ENCODE measurements at regions not wholly inside any gene's neighbourhood (a gene's known extent, or its start where the extent isn't known, plus 50 kb on each side); places are given as distances from the start of the nearest gene placed in this dataset.

DNA sequence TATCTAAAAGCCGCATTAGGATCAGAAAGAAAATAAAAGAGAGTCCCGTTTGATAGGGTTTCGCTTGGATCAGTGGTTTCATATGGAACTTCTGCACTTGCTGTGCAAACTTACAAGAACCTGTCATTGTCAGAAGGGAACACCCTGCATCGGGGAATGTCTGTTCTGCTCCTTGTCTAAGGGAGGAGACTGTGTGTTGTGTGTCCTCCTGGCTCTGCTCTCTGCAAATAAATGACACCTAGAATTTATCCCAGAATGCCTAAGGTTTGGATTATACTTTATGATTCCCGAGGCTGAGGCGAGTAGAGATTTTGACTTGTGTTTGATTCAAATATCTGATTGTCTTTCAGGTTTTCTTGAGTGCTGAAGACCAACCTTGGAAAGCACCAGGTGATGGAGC is 785.1 kb downstream of the GALR1 start:
- DNase-seq (ENCODE audit: low read depth in 2 of 2, low spot score in 1 of 2), result no peak

DNA sequence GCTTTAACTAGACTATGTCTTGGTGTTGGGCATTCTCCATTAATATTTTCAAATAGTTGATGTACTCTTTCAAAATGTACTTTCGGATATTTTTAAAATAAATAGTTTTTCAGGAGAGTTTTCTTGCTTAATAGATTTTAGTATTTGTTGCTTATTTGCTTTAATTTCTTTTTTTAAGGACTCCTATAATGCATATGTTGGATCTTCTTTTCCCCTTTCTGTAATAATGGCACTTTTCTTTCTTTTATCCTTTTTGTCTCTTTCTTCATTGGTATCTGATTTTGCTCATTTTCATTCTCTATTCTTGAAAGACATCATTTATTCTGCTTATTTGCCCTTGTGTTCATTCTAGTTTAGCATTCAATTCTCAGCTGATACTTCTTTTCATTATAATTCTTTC is 791.6 kb downstream of the GALR1 start:
- no peak for DNase-seq (ENCODE audit: low read depth in 2 of 2, low spot score in 1 of 2)

DNA sequence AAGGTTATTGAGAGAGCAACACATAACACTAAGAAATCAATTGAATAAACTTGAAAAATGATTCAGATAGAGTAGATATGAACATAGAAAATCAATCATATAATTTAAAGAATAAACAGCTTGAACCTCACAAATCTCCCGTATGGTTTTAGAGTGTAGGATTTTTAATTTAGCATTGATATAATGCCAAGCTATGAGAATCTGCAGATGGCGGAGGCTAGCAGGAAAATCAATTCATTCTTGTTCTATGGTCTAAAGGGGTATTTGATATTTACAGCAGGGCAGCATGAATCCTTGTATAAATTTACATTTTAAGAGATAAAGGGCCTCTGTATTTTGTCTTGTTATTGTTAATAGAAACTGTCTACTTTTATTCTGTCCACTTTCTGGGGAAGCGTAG is 797.0 kb downstream of the GALR1 start:
- no peak for DNase-seq (ENCODE audit: low read depth in 2 of 2, low spot score in 1 of 2)

DNA sequence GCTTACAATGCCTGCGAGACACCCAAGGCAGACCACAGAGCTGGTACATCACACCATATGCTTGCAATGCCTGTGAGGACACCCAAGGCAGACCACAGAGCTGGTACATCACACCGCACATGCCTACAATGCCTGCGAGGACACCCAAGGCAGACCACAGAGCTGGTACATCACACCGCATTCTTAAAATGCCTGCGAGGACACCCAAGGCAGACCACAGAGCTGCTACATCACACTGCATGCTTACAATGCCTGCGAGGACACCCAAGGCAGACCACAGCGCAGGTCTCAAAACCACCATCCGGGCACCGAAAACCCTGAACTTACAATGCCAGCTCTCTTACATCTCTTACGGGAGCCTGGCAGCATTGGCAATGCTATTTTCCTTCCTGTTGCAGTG is 799.6 kb downstream of the GALR1 start:
- DNase-seq (ENCODE audit: low read depth in 2 of 2, low spot score in 1 of 2), result no peak

DNA sequence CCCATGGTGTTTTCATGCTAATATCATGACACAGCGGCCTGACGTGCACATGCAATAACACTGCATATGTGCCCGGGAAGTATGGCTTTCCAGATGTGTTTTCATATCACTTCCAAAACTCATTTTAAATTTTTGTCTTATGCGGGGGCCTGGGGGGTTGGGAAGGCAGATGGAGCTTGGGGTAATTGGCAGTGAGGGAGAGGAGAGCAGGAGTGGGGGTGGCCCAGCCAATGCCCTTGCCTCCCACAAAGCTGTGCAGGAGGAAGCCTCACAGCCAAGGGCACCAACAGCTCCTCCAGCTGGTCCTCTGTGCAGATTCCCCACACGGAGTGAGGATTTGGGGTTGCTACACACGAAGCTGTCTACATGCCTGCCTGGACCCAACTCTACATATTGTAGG is 805.2 kb downstream of the GALR1 start:
- no peak for DNase-seq (ENCODE audit: low read depth in 2 of 2, low spot score in 1 of 2)

DNA sequence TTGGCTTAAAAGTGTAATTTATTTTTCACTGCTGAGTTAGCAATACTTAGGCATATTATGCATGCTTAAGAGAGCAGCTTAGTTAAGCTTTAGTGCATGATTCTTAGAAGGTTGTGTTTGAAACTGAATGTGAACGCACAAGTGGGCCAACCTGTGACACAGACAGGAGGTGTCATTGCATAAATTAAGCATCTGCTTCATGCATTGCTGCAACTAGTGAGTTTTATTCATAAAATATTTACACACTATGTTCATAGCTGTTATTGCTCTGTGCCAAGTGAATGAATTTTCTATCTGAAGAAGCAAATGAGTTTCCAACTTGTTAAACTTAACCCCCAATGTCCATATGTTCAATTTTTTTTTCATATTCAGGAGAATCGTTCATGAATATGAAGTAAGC is 806.4 kb downstream of the GALR1 start:
- DNase-seq (ENCODE audit: low read depth in 2 of 2, low spot score in 1 of 2), result no peak

DNA sequence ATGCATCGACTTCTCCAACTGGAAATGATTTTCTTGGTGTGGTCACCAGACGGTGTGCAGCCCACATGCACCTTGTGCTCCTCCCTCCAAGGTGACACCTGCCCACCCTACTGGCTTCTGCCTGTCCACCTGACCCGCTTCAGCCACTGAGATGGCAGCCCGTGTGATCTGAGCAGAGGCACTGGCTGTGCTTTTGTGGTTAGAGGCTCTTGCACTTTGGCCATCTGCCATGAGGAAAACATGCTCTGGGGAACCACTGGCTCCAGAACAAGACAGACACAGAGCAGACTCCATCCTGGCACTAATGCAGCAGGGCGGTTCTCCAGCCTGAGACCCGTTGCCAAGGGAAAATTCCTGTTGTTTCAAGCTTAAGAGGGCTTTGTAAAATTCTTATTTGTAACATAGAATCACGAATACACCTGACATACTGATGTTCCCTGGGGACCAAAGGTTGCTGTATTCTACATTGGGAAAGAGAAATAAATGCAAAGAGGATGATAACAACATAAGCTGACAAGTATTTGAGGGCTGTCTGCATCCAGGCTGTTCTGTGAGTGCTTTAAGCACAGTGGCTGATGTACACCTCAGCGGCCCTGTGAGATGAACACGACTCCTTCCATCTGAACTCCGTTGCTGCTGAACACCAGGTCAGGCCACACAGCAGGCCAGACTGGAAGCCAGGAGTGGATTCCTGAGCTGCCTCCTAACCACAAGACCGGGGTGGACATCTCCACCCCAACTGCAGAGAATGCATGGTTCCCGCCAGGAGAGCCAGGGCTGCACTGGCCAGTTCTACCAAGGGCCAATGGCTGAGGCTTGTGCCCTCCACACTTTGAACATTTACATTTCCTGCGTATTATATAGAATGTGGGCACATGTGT is 820.4 kb downstream of the GALR1 start:
- DNase-seq (ENCODE audit: low read depth in 2 of 2, low spot score in 1 of 2), result no peak

DNA sequence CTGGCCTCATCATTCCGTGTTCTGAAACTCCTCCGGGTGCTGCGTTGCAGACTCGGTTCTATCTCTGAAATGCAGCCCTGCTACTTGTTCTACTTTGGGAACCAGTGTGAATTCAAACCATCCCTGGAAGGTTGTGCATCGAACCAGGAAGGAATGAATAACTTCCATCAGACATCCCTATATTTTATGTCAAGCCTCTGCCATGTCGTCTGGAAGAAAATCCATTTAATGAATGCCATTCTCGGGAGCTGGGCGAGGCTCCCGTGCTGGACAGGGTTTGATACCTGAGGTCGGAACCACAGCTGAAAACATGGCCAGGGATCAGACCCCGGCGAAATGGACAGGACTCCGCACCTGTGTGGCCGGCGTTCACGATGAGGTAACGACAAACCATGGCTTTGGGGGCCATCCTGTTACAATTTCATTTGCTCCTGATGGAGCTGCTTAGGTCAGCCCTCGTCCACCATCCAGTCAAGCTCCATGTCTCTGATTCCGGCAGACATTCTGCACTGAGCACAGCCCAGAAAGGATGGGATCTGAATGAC is 821.6 kb downstream of the GALR1 start:
- no peak for DNase-seq (ENCODE audit: low read depth in 2 of 2, low spot score in 1 of 2)

DNA sequence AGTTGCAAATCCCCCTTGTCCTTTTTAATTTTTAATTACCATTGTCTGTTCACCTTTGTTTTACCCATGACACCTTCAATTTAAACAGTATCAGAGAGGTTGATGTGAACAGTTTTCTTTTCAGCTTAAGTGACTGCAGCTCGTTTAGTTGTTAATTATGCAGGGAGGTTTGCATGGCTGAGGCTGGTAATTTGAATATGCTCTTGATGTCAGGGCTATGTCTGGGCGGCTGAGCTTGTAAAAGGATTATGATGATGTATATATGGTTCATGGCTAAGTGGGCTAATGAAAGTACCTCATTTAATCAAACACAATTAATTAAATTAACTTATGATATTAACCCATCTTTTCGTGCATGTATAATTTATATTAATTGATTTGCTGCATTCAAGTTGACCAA is 822.1 kb downstream of the GALR1 start:
- DNase-seq (ENCODE audit: low read depth in 2 of 2, low spot score in 1 of 2), result no peak

DNA sequence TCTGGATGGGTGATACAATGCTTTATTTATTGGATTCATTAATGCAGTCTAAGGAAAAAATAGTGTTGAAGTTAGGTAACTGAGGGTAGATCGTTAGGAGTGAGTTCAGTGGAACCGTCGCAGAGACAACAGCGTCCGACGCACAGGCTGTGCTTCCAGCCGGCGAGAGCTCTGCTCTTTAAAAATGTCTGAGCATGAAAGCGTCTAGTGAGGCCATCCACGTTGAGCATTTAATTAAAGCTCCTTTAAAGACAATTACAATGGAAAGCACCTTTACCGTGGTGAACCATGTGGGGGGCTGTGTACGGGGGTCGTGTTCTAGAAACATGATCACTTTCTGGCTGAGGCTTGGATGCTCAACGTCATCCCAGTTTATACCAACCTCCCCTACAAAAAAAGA is 822.7 kb downstream of the GALR1 start:
- DNase-seq (ENCODE audit: low read depth in 2 of 2, low spot score in 1 of 2), result no peak

DNA sequence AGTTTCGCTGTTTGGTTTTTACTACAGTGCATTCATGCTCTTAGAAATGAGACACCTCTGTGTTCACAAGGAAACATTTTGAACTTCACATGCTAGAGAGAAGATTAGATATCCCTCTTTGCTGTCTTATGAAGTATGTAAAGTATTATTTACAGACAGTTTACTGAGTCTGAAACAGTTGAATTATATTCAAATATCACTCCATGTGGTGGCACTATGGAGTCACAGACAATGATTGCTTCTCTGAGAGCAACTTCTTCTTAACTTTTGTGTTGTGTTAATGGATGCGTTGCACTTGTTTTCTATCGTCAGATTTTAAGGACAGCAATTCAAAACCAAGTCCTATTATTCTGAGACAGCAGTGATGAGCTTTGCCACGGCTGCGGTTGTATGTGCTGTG is 823.6 kb downstream of the GALR1 start:
- no peak for DNase-seq (ENCODE audit: low read depth in 2 of 2, low spot score in 1 of 2)

DNA sequence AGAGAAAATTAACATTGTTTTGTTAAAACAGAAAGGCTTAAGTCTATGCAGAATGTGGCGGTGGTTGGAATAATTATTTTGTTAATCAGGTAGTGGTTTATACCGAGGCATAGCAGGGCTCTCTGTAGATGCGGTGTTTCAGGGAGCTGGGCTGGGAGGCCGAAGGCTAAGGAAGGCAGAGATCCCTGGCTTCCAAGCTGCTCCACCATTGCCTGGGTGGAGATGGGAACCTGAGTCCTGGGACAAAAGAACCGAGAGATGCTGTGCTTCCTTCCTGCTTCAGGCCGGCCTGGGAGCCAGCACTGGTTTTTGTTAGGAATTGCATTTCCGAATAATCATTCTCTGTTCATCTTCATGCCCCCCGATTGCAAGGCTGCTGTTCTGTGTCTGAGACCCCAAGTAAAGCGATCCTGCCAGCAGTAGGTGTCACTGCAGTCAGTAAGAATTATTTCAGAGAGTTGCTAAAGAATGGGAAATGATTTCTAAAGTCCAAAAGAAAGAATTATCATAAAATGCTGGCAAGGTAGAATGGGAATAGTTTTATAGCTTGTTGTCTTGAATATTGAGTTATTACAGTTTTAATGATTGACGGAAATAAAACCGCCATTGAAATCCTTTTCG is 824.9 kb downstream of the GALR1 start:
- no peak for DNase-seq (ENCODE audit: low read depth in 2 of 2, low spot score in 1 of 2)

DNA sequence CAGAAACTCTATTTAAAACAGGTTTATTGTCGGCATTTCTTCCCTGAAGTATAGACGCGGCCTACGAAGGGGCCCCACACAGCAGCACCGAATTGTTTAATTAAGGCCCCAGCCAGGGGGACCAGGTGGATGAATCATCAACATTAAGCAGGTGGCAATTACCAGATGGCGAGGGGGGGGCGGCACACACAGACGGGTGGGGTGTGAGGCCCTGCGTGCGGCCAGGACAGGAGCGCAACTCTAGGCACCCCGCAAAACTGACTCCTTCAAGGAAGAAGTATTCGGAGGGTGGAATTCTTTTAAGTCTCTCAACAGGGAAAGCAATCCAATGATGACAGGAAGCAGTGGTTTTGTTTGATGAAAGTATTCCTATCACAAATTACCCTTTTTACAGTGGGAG is 830.4 kb downstream of the GALR1 start:
- no peak for DNase-seq (ENCODE audit: low read depth in 2 of 2, low spot score in 1 of 2)

DNA sequence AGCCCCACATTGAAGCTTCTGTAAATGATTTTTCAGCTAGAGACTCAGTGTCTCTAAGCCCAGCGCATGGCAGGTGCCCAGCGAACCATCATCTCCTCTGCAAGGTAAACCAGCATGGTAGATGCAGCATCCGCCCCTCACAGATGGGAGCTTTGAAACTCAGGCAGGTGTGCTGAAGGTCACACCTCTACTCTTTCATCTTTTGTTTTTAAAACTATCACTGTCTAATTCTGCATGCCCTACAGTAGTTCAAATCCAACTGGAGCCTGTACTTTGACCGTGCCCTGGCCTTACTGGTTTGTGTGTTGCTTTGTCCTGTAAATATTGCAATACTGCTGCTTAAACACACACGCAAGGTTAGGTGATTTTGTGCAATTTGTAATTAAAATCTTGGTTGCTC is 831.1 kb downstream of the GALR1 start:
- DNase-seq (ENCODE audit: low read depth in 2 of 2, low spot score in 1 of 2), result no peak

DNA sequence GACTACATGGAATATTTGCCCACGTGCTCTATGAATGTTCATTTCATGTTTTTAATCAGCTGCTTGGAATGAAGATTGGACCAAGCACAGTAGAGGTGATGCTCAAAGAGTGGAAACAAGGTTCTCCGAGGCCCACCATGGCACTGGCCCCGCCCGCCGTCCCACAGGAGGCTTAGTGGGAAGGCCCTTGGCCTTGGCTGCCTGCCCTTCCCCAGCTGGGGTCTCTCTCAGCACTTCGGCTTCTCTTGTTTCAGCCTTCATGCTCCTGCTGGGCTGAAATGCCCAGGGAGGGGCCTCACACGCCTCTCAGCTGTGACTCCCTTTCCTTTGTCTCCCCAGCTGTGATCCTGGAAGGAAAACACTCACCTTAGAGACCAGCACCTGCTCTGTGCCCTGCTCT is 833.2 kb downstream of the GALR1 start:
- DNase-seq (ENCODE audit: low read depth in 2 of 2, low spot score in 1 of 2), result no peak

DNA sequence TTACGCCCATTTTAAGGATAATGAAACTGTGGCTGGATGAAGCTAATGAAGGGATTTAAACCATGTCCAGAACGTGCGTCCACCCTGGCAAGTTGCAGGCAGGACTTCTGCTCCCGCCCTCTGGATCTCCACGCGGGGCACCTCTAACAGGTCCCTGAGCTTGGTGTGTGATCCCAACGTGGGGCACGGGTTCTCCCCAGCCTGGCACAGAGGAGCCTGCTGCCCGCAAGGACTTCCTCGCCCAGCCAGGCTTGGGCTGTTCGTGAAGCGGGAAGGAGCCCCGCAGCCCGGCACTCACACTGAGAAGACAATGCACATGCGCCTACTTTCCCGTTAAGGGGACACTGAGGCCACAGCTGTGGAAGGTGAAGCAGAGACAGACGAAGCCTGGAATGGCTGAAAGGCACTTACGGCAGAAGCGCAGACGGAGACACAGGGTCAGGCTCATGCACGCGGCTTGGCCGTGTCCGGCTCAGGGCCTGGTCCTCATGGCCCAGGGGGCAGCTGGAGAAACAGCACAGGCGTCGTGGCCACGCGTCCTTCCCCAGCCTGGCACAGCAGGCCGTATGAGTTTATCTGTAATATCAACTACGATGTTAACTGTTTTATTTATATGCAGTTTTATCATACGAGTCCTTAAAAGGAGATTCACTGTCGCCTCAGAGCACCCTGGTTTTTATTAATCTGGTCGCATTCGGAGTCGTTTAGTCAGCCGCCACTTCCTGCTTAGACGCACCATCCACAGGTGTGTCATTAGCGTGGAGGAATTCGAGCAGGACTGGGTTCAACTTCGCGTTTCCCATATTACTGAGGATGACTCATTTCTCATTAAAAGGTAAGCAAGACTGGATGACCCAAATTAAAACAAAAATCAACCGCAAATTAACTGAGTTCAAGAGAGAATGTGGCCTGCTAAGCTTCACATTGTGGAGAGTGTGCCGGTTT is 835.9 kb downstream of the GALR1 start:
- no peak for DNase-seq (ENCODE audit: low read depth in 2 of 2, low spot score in 1 of 2)

DNA sequence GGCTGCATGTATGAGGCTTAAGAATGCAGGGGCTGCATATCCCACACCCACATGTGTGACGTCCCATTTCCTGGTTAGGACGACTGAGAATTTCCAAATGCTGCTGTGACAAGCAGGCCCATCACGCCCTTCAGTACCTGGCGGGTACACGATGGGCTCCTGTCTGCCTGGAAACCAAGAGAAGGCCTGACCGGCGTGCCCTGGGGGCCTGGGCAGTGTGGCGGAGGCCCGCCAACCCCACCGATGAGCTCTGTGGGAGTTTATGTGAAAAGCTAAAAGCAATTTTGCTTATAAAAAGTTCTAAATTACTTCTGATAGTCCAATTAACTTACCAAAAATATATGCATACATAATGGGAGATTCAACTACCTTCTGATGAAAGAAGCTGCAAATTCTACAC is 837.3 kb downstream of the GALR1 start:
- no peak for DNase-seq (ENCODE audit: low read depth in 2 of 2, low spot score in 1 of 2)

DNA sequence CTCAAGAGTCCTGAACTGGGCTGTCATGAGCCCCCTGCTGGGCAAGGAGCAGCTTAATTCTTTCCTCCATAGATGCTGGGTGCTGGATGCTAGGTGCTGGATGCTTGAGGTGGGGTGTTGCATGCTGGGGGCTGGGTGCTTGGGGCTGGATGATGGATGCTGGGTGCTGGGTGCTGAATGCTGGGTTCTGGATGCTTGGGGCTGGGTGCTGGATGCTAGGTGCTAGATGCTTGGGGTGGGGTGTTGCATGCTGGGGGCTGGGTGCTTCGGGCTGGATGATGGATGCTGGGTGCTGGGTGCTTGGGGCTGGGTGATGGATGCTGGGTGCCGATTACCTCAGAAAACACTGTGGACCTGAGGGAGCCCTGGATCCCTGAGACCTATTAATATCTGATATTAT is 837.7 kb downstream of the GALR1 start:
- no peak for DNase-seq (ENCODE audit: low read depth in 2 of 2, low spot score in 1 of 2)

DNA sequence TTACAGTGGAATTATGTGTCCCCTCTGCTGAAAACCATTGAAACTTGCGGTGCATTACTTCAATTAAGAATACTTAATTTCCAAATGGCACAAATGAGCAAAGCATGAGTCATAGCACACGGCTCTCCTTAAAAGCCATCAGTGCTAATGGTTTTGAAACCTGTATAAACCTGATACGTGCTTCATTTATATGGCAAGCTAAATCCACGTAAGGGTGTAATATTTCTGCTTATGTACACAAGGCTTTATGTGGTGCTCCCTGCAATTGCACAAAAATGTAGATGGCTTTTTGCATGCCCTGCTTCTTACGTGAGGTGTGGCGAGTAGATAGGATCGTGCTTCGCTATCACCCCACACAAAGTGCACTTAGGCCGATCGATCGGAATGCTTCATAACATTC is 840.9 kb downstream of the GALR1 start:
- no peak for DNase-seq (ENCODE audit: low read depth in 2 of 2, low spot score in 1 of 2)

DNA sequence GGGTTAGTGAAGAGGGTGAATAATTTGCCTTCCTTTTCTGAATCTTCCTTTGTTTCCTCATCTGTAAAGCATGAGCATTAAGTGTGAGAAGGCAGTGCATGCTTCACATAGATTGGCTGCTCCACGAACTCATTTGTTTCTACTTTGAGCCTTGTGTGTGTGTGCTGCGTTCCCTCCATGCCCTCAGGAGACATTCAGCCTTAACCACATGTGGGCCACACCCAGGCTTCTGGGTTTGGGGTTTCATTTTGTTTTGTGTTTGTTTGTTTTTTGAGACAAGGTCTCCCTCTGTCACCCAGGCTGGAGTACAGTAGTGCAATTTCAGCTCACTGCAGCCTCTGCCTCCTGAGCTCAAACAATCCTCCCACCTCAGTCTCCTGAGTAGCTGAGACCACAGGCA is 843.3 kb downstream of the GALR1 start:
- DNase-seq (ENCODE audit: low read depth in 2 of 2, low spot score in 1 of 2), result no peak

DNA sequence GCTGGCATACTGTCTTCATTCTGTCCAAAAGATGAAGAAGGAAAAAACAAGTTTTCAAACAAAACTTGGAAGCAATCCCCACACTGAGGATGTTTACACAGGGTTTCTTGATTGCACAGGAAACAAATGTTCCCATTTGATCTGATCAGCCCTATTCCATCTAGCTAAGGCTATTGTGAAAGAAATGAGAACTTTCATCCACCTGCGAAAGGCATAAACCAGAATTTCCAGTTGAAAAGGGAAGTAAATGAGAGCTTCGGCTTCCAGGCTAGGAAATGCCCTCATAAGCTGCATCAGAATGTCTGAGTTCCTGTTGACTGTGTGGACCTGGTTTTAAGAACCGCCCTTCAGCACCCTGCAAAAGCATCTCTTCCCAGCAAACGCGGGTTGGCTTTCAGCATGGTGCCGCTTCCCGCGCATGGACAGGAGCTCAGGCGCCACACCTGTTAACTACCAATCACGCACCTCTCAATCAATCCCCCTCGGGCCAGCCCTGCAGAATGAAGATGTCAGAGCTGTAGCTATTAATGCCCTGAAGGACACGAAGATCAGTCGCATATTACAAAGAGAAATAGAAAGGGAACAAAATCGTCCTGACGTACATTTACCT is 850.4 kb downstream of the GALR1 start:
- DNase-seq (ENCODE audit: low read depth in 2 of 2, low spot score in 1 of 2), result no peak

All from stimulated activated CD8-positive, alpha-beta memory T cell treated with anti-CD3 and anti-CD28 coated beads, Interleukin-4, amount 100 ng/mL, for 1 hour (primary cell).